Mesothelial cell of epicardium (in vitro differentiated cells): ENCODE measurements at regions not wholly inside any gene's neighbourhood (a gene's known extent, or its start where the extent isn't known, plus 50 kb on each side); places are given as distances from the start of the nearest gene placed in this dataset.

Experiments used
- DNase-seq, 2 experiments: peaks; one replicate each; pipeline ENCODE4 v3.0.0; 2021; ENCODE audit warnings: low spot score in 2 of 2; ENCODE audit not compliant: unreplicated experiment in 2 of 2
- H3K27ac Mint-ChIP-seq: 2 replicates; pipeline ENCODE4 v1.8.0; 2021; ENCODE audit warnings: mixed read lengths
- H3K27me3 Mint-ChIP-seq: 2 replicates; pipeline ENCODE4 v1.8.0; 2021; ENCODE audit warnings: low read depth, mixed read lengths
- H3K36me3 Mint-ChIP-seq: 2 replicates; pipeline ENCODE4 v1.8.0; 2021; ENCODE audit warnings: mixed read lengths
- H3K4me1 Mint-ChIP-seq: 2 replicates; pipeline ENCODE4 v1.8.0; 2021; ENCODE audit warnings: mixed read lengths
- H3K4me3 Mint-ChIP-seq: 2 replicates; pipeline ENCODE4 v1.8.0; 2021; ENCODE audit warnings: mild to moderate bottlenecking, moderate library complexity, mixed read lengths
- H3K9me3 Mint-ChIP-seq: 2 replicates; pipeline ENCODE4 v1.8.0; 2021; ENCODE audit warnings: mixed read lengths
- CTCF ChIP-seq: fragments of 200-600 bp; sonication (generic); IDR thresholded peaks from one replicate; pipeline ENCODE4 v1.5.0; 2021; ENCODE audit warnings: antibody characterized with exemption; ENCODE audit not compliant: unreplicated experiment

GRCh38 chr12:13463189-13463588 lies 266.7 kb downstream of the EMP1 start:
- Mint-ChIP-seq H3K27me3 (peaks cover 16% of the 10 kb centered on the region), H3K9me3 (no peaks in the 10 kb centered on the region), H3K4me3 (no peak overlapping the region), H3K4me1 (no peaks in the 10 kb centered on the region), H3K36me3 (no peaks in the 10 kb centered on the region), H3K27ac (no peak overlapping the region)
- no peak for DNase-seq
- TF ChIP-seq CTCF = no peak

DNA sequence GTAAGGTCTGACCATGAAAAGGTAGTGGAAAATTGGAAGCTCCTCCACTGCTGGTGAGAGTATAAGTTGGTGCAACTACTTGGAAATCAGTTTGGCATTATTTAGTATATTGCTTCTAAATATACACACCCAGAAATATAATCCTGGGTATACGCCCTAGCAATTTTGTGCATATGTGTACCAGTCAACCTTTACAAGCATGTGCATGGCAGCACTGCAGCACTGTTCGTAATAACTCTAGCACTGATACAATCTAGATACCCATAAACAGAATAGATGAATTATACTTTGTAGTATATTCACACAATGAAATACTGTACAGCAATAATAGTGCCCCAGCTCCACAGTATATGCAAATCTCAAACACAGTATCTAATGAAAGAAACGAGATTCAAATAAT lies 265.9 kb downstream of the EMP1 start:
- Mint-ChIP-seq H3K9me3 (no peaks in the 10 kb centered on the region), H3K27me3 (peaks cover 8% of the 10 kb centered on the region), H3K36me3 (no peaks in the 10 kb centered on the region), H3K4me3 (no peak overlapping the region), H3K27ac (no peak overlapping the region), H3K4me1 (no peaks in the 10 kb centered on the region)
- TF ChIP-seq CTCF = no peak
- DNase-seq = no peak

DNA sequence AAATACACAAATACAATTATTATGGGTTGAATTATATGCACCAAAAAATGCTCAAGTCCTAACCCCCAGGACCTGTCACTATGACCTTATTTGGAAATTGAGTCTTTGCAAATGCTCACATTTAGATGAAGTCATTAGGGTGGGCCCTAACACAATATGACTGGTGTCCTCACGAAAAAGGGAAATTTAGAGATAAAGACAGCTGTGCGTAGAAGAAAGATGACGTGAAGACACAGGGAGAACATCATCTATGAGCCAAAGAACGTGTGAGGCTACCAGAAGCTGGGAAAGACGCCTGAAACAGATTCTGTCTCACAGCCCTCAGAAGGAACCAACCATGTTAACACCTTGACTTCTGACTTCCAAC lies 259.2 kb downstream of the EMP1 start:
- DNase-seq = no peak
- H3K27ac Mint-ChIP-seq = no peak overlapping the region
- peaks cover 9% of the 10 kb centered on the region for H3K27me3 Mint-ChIP-seq
- no peaks in the 10 kb centered on the region for H3K4me1 Mint-ChIP-seq
- TF ChIP-seq CTCF = no peak
- H3K4me3 Mint-ChIP-seq = no peak overlapping the region
- no peaks in the 10 kb centered on the region for H3K9me3 Mint-ChIP-seq
- no peaks in the 10 kb centered on the region for H3K36me3 Mint-ChIP-seq

GRCh38 chr12:13454991-13455777 lies 258.7 kb downstream of the EMP1 start:
- Mint-ChIP-seq H3K4me1 (no peaks in the 10 kb centered on the region), H3K27me3 (peaks cover 10% of the 10 kb centered on the region), H3K9me3 (no peaks in the 10 kb centered on the region), H3K36me3 (no peaks in the 10 kb centered on the region), H3K4me3 (no peak overlapping the region), H3K27ac (no peak overlapping the region)
- DNase-seq = no peak
- TF ChIP-seq CTCF = no peak

DNA sequence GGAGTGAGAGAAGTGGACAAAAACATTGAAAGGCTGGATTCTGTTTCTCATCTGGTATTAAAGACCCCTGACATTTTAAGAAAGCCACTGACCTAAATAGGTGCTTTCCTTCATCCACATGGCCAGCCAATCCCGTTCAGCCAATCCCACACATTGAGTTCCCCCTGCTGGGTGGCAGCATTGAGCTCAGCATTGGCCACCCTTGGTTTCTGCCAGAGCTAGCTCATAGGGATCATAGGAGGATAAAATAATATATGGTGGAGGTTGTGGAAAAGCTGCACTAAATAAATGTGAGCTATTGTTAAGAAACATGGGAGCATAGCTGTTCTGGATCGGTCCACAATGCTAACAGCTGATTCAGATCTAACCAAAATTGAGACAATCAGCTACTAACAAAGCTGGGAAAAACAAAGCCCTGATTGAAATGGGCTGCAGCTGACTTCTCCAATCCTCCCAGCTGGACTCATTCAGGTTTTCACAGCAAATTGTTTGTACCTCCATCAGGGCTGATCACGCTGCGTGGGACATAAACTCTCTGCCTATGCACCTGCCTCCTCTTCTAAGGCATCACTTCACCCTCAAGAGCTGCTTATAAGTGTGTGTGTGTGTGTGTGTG lies 256.5 kb downstream of the EMP1 start:
- Mint-ChIP-seq H3K27ac (no peak overlapping the region), H3K27me3 (peaks cover 7% of the 10 kb centered on the region), H3K36me3 (no peaks in the 10 kb centered on the region), H3K4me3 (no peak overlapping the region), H3K4me1 (no peaks in the 10 kb centered on the region), H3K9me3 (no peaks in the 10 kb centered on the region)
- TF ChIP-seq CTCF = no peak
- DNase-seq = no peak
